ENCODE measurements at regions not wholly inside any gene's neighbourhood (a gene's known extent, or its start where the extent isn't known, plus 50 kb on each side); places are given as distances from the start of the nearest gene placed in this dataset.

DNA sequence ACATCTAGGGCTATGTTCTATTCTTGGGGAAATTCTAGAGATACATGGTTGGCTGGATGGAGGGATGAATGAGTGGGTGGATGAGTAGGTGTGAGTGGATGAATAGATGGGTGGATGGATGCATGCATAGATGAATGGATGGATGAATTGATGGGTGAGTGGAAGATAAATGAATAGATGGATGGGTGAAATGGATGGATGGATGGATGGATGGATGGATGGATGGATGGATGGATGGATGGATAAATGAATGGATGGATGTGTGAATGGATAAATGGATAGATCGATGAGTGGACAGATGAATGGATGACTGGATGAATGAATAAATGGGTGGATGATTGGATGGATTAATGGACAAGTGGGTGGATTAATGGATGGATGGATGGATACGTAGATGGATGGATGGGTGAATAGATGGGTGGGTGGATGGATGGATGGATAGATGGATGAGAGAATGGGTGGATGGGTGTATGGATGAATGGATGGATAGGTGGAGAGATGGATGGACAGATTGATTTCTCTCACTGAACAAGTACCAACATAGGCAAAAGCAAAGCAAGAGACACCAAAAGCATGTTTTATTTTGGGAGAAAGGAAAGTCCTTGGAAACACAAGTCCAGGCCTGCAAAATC, 143.2 kb downstream of the TSHZ3 start:
- Mint-ChIP-seq H3K36me3 (ENCODE audit: low read depth) (no peaks in the 10 kb centered on the region), H3K27me3 (ENCODE audit: low read depth, poor library complexity) (peaks cover 33% of the 10 kb centered on the region), H3K4me1 (peaks cover 12% of the 10 kb centered on the region), H3K27ac (no peak overlapping the region), H3K9me3 (no peaks in the 10 kb centered on the region), H3K4me3 (no peak overlapping the region)
- no peak for DNase-seq
- TF ChIP-seq, protein P1, sequence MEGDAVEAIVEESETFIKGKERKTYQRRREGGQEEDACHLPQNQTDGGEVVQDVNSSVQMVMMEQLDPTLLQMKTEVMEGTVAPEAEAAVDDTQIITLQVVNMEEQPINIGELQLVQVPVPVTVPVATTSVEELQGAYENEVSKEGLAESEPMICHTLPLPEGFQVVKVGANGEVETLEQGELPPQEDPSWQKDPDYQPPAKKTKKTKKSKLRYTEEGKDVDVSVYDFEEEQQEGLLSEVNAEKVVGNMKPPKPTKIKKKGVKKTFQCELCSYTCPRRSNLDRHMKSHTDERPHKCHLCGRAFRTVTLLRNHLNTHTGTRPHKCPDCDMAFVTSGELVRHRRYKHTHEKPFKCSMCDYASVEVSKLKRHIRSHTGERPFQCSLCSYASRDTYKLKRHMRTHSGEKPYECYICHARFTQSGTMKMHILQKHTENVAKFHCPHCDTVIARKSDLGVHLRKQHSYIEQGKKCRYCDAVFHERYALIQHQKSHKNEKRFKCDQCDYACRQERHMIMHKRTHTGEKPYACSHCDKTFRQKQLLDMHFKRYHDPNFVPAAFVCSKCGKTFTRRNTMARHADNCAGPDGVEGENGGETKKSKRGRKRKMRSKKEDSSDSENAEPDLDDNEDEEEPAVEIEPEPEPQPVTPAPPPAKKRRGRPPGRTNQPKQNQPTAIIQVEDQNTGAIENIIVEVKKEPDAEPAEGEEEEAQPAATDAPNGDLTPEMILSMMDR (IDR thresholded peaks at IDR 0.05) = no peak

DNA sequence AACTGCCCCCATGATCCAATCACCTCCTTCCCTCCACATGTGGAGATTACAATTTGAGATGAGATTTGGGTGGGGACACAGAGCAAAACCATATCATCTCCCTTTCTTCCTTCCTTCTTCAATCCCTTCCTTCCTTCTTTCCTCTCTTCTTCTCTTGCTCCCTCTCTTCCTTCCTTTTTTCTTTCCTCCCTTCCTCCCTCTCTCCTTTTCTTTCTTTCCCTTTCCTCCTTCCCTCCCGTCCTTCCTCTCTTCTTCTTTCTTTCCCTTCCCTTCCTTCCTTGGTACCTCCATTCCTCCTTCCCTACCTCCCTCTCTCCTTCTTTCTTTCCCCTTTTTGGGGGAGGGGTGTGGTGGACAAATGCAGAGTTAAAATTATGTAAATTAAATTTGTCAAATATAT, 145.1 kb downstream of the TSHZ3 start:
- H3K4me3 Mint-ChIP-seq = no peak overlapping the region
- DNase-seq = no peak
- H3K27ac Mint-ChIP-seq = no peak overlapping the region
- H3K27me3 Mint-ChIP-seq (ENCODE audit: low read depth, poor library complexity) = peaks cover 33% of the 10 kb centered on the region
- no peaks in the 10 kb centered on the region for H3K9me3 Mint-ChIP-seq
- peaks cover 12% of the 10 kb centered on the region for H3K4me1 Mint-ChIP-seq
- no peaks in the 10 kb centered on the region for H3K36me3 Mint-ChIP-seq (ENCODE audit: low read depth)
- TF ChIP-seq, protein P1 (IDR thresholded peaks at IDR 0.05) = no peak

DNA sequence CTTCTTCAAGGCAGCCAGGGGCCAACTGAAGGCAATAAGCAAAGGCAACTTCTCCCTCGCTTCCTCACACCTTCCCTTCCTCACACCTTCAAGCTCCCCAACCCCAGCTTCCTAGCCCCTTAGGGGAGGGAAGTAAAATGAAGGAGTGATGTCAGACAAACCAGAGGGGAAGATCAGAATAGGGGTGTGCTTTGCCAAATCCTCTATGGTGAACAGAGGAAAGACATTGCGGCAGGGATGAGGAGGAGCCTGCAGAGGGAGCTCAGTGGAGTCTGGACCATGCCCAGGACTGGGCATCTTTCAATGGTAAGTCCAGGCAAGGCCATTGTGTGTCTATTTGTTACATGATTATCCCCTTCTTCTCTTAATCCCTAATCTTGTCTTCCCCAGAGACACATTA, 164.0 kb downstream of the TSHZ3 start:
- Mint-ChIP-seq H3K27me3 (ENCODE audit: low read depth, poor library complexity) (peaks cover 20% of the 10 kb centered on the region), H3K4me3 (no peak overlapping the region), H3K9me3 (peaks cover 31% of the 10 kb centered on the region), H3K36me3 (ENCODE audit: low read depth) (peaks cover 13% of the 10 kb centered on the region), H3K4me1 (peaks cover 18% of the 10 kb centered on the region), H3K27ac (no peak overlapping the region)
- TF ChIP-seq, protein P1 (IDR thresholded peaks at IDR 0.05) = no peak
- DNase-seq = no peak

DNA sequence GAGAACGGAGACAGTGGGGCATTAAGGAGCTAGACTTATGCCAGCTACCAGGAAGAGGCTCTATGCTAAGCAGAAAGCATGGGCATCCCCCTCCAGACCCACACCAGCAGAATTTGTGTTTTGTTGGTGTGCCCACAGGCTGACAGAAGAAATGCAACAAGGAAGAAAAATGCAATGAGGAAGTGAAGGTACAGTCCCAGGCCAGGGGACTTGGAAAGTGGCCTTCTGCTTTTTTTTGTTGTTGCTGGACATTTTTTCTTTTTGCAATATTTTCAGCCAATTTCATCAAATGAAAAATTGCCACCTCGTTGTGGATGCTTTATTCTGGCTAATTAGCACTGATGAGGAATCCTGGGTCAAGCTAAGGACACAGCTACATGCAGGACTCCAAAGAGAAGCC, 167.7 kb downstream of the TSHZ3 start:
- Mint-ChIP-seq H3K27ac (no peak overlapping the region), H3K4me3 (no peak overlapping the region), H3K9me3 (peaks cover 6% of the 10 kb centered on the region), H3K27me3 (ENCODE audit: low read depth, poor library complexity) (peaks cover 18% of the 10 kb centered on the region), H3K4me1 (peaks cover 13% of the 10 kb centered on the region), H3K36me3 (ENCODE audit: low read depth) (no peaks in the 10 kb centered on the region)
- TF ChIP-seq, protein P1 (IDR thresholded peaks at IDR 0.05) = no peak
- DNase-seq = no peak

DNA sequence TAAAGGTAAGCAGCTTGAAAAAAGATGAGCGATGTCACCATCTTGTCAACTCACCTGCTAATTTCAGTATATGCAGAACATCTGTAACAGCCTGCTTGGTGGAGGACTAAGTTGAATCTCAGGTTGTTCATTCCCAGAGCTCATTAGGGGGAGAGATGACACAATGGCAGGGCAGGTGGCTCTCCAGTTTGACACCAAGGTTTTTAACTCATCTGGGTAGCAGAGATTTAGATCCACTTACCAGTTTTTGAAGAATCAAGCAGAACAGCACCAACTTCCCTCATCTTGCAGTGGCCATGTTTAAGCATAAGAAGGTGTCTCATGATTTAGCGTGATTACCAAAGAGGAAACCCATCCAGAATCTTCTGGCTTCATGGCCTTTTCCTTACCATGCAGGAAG, 168.3 kb downstream of the TSHZ3 start:
- Mint-ChIP-seq H3K27ac (no peak overlapping the region), H3K4me1 (peaks cover 13% of the 10 kb centered on the region), H3K9me3 (peaks cover 9% of the 10 kb centered on the region), H3K36me3 (ENCODE audit: low read depth) (no peaks in the 10 kb centered on the region), H3K27me3 (ENCODE audit: low read depth, poor library complexity) (peaks cover 21% of the 10 kb centered on the region), H3K4me3 (no peak overlapping the region)
- TF ChIP-seq, protein P1 (IDR thresholded peaks at IDR 0.05) = no peak
- no peak for DNase-seq

DNA sequence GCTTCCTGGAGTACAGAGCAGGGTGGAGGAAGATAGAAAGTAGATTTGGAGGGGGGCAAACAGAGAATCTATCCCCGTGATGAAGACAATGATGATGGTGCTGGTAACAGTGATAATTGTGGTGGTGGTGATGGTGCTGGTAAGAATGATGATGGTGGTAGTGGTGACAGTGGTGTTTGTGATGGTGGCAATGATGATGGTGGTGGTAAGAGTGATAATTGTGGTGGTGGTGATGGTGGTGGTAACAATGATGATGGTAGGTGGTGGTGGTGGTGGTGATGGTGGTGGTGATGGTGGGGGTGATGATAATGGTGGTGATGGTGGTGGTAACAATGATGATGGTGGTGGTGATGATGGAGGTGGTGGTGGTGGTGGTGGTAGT, 169.8 kb downstream of the TSHZ3 start:
- no peak overlapping the region for H3K27ac Mint-ChIP-seq
- H3K4me1 Mint-ChIP-seq = peaks cover 15% of the 10 kb centered on the region
- no peak for DNase-seq
- no peak overlapping the region for H3K4me3 Mint-ChIP-seq
- no peaks in the 10 kb centered on the region for H3K36me3 Mint-ChIP-seq (ENCODE audit: low read depth)
- H3K9me3 Mint-ChIP-seq = peaks cover 9% of the 10 kb centered on the region
- TF ChIP-seq, protein P1 (IDR thresholded peaks at IDR 0.05) = no peak
- H3K27me3 Mint-ChIP-seq (ENCODE audit: low read depth, poor library complexity) = peaks cover 23% of the 10 kb centered on the region

All from nephron progenitor cell (in vitro differentiated cells).